CD4-positive, alpha-beta T cell (primary cell): ENCODE measurements at regions not wholly inside any gene's neighbourhood (a gene's known extent, or its start where the extent isn't known, plus 50 kb on each side); places are given as distances from the start of the nearest gene placed in this dataset.

ENCODE experiments used
- ATAC-seq: fragments of 200-7000 bp; cut with Tn5 transposase; one replicate; pipeline ENCODE4 v1.10.0; 2022; ENCODE audit warnings: mild to moderate bottlenecking; ENCODE audit not compliant: poor library complexity
- CTCF ChIA-PET: fragments of 350-600 bp; sonication (Branson Sonifier 250); formaldehyde crosslinking; loops from one replicate; lab custom pipeline; 2021; ENCODE audit warnings: antibody characterized with exemption, inconsistent platforms; lab: Charles Lee
- POLR2A ChIA-PET: fragments of 350-600 bp; sonication (Branson Sonifier 250); formaldehyde crosslinking; loops from one replicate; lab custom pipeline; 2021; ENCODE audit warnings: antibody characterized with exemption, inconsistent platforms; lab: Charles Lee
- DNase-seq, 14 experiments: peaks; one replicate each; pipeline ENCODE4 v3.0.0-alpha.2; 2013 to 2020; ENCODE audit warnings: mixed read lengths in 2 of 14
- H3K27ac ChIP-seq, 2 donors: one replicate each; pipeline versions ENCODE4 v1.5.1 to v1.7.0; 2013; ENCODE audit warnings: low read length in 2 of 2, low read depth in 1 of 2, mild to moderate bottlenecking in 1 of 2
- H3K27me3 ChIP-seq, 2 experiments: 1 replicate in 1 of 2; 2 replicates in 1 of 2; pipeline versions ENCODE4 v1.6.1 to v1.7.0; 2013; ENCODE audit warnings: low read length in 2 of 2, control low read depth in 1 of 2, mild to moderate bottlenecking in 1 of 2, moderate library complexity in 1 of 2; ENCODE audit not compliant: insufficient read depth in 2 of 2, control insufficient read depth in 1 of 2
- H3K36me3 ChIP-seq: one replicate; pipeline ENCODE4 v1.6.1; 2013; ENCODE audit warnings: low read length, control low read depth; ENCODE audit not compliant: insufficient read depth
- H3K4me1 ChIP-seq: one replicate; pipeline ENCODE4 v1.6.1; 2013; ENCODE audit warnings: low read length, control low read depth; ENCODE audit not compliant: insufficient read depth
- H3K4me3 ChIP-seq: one replicate; pipeline ENCODE4 v1.5.1; 2013; ENCODE audit warnings: mild to moderate bottlenecking, low read length, moderate library complexity
- H3K9me3 ChIP-seq, 2 experiments: 1 replicate in 1 of 2; 2 replicates in 1 of 2; pipeline versions ENCODE4 v1.6.1 to v1.7.0; 2013; ENCODE audit warnings: low read length in 2 of 2, mild to moderate bottlenecking in 2 of 2, control low read depth in 1 of 2, moderate library complexity in 1 of 2; ENCODE audit not compliant: control insufficient read depth in 1 of 2, insufficient read depth in 1 of 2
- H3K27ac Mint-ChIP-seq: one replicate; pipeline ENCODE4 v1.8.0; 2020; ENCODE audit warnings: mixed read lengths
- H3K27me3 Mint-ChIP-seq: one replicate; pipeline ENCODE4 v1.8.0; 2021; ENCODE audit warnings: mixed read lengths
- H3K36me3 Mint-ChIP-seq: one replicate; pipeline ENCODE4 v1.8.0; 2021; ENCODE audit warnings: low read depth, mixed read lengths
- H3K4me1 Mint-ChIP-seq: one replicate; pipeline ENCODE4 v1.8.0; 2021; ENCODE audit warnings: low read depth, mixed read lengths
- H3K4me3 Mint-ChIP-seq: one replicate; pipeline ENCODE4 v1.8.0; 2020; ENCODE audit warnings: mild to moderate bottlenecking, mixed read lengths
- H3K9me3 Mint-ChIP-seq: one replicate; pipeline ENCODE4 v1.8.0; 2020; ENCODE audit warnings: mixed read lengths
- intact Hi-C, 2 experiments: fragments of 100-400 bp; cut with DNase I in 1 of 2; cut with micrococcal nuclease in 1 of 2; formaldehyde crosslinking; loops; one replicate each; pipeline versions ENCODE4 v1.15.1 to v1.9.0; 2023 to 2025; cut with DNase I, micrococcal nuclease
- TF ChIP-seq, protein P1 (sequence below): fragments of 200-600 bp; IDR thresholded peaks from one replicate; pipeline ENCODE4 v1.8.0; 2022; ENCODE audit warnings: antibody characterized with exemption, mild to moderate bottlenecking

DNA sequence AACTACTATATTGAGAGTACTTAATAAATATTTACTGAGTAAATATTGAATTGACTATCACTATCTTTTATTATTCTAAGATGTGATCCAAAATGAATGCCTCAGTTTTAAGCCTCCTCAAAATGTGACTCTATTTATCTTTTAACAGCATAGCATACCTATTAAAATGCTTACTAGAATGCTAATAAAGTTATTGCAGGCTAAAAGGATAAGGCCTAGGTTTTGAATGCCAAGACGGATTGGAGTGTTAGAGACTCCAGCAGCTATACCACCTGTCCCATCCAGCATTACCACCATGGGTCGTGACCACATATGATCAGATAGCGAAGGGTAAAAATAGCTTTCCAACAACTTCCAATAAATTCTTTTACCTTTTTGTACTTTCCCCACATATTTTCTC lies 64.7 kb upstream of the MYRIP start:
- H3K27me3 ChIP-seq, result no peaks in the 10 kb centered on the region
- Mint-ChIP-seq H3K36me3 (no peaks in the 10 kb centered on the region), H3K27ac (no peak overlapping the region), H3K4me3 (no peak overlapping the region), H3K27me3 (peaks cover 11% of the 10 kb centered on the region), H3K4me1 (no peaks in the 10 kb centered on the region), H3K9me3 (peaks cover 5% of the 10 kb centered on the region)
- intact Hi-C loops, result no loop called here
- ATAC-seq (no peak), DNase-seq (no peak)
- TF ChIP-seq, protein P1, sequence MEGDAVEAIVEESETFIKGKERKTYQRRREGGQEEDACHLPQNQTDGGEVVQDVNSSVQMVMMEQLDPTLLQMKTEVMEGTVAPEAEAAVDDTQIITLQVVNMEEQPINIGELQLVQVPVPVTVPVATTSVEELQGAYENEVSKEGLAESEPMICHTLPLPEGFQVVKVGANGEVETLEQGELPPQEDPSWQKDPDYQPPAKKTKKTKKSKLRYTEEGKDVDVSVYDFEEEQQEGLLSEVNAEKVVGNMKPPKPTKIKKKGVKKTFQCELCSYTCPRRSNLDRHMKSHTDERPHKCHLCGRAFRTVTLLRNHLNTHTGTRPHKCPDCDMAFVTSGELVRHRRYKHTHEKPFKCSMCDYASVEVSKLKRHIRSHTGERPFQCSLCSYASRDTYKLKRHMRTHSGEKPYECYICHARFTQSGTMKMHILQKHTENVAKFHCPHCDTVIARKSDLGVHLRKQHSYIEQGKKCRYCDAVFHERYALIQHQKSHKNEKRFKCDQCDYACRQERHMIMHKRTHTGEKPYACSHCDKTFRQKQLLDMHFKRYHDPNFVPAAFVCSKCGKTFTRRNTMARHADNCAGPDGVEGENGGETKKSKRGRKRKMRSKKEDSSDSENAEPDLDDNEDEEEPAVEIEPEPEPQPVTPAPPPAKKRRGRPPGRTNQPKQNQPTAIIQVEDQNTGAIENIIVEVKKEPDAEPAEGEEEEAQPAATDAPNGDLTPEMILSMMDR, result no peak
- H3K4me3 ChIP-seq, result no peak overlapping the region
- H3K36me3 ChIP-seq, result no peaks in the 10 kb centered on the region
- POLR2A ChIA-PET, result no interaction called here
- no peaks in the 10 kb centered on the region for H3K9me3 ChIP-seq
- H3K4me1 ChIP-seq, result no peaks in the 10 kb centered on the region
- H3K27ac ChIP-seq, result no peak overlapping the region
- CTCF ChIA-PET, result no interaction called here

DNA sequence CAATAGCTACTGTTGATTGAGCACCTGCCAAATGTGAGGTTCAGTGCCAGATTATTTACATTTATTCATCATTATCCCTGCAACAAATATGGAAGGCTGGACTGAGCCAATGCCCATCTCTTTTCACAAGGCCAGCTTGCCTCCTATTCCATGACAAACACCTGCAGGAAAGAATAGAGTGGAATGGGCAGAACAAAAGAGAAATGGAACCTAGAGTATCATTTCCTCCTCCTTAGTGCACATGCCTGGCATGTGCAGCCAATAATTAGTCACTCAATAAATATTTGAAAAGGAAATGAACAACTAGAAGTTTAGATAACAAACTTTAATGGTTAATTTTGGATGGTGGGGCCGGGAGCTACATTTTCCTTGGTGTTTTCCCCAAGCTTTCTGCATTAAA lies 61.4 kb upstream of the MYRIP start:
- Histone ChIP-seq H3K27ac (no peak overlapping the region), H3K27me3 (no peaks in the 10 kb centered on the region), H3K36me3 (no peaks in the 10 kb centered on the region), H3K4me1 (no peaks in the 10 kb centered on the region), H3K9me3 (no peaks in the 10 kb centered on the region), H3K4me3 (no peak overlapping the region)
- Mint-ChIP-seq H3K27ac (no peak overlapping the region), H3K4me1 (no peaks in the 10 kb centered on the region), H3K27me3 (peaks cover 10% of the 10 kb centered on the region), H3K9me3 (no peaks in the 10 kb centered on the region), H3K36me3 (no peaks in the 10 kb centered on the region), H3K4me3 (no peak overlapping the region)
- ATAC-seq (no peak), DNase-seq (no peak)
- TF ChIP-seq, protein P1, result no peak
- CTCF ChIA-PET, result no interaction called here
- intact Hi-C loops, result no loop called here
- POLR2A ChIA-PET, result interaction anchor here (0.6 kb wide), 1 partner anchor 66 kb away, joined by 3 read pairs; no protein-coding TSS in a partner anchor

DNA sequence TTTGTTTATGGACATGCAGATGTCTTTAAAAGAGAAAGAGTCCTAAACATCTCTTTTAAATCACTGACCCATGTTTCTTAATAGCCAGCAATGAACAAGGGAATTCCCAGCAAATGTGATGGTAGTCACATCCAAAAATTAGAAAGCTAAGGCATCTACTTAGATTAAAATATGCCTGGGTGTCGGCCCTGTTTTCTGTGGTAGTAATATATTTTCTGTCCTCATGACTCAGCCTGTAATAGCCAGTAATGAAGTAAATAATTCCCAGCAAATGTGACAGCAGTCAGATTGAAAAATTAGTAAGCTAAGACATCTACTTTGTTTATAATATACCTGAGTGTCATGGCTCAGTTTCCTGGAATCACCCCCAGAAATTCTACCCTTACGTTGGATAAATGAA lies 60.6 kb upstream of the MYRIP start:
- no peaks in the 10 kb centered on the region for H3K4me1 Mint-ChIP-seq
- ChIA-PET POLR2A (no interaction called here), CTCF (no interaction called here)
- H3K36me3 Mint-ChIP-seq, result no peaks in the 10 kb centered on the region
- no peak overlapping the region for H3K4me3 ChIP-seq
- H3K36me3 ChIP-seq, result no peaks in the 10 kb centered on the region
- no peaks in the 10 kb centered on the region for H3K27me3 ChIP-seq
- peaks cover 15% of the 10 kb centered on the region for H3K27me3 Mint-ChIP-seq
- no peaks in the 10 kb centered on the region for H3K9me3 ChIP-seq
- H3K4me1 ChIP-seq, result no peaks in the 10 kb centered on the region
- no peaks in the 10 kb centered on the region for H3K9me3 Mint-ChIP-seq
- H3K4me3 Mint-ChIP-seq, result no peak overlapping the region
- intact Hi-C loops, result no loop called here
- no peak overlapping the region for H3K27ac Mint-ChIP-seq
- no peak for DNase-seq
- TF ChIP-seq, protein P1, result no peak
- ATAC-seq, result no peak
- H3K27ac ChIP-seq, result no peak overlapping the region
